ENCODE measurements at regions not wholly inside any gene's neighbourhood (a gene's known extent, or its start where the extent isn't known, plus 50 kb on each side); places are given as distances from the start of the nearest gene placed in this dataset.

- Histone ChIP-seq H3K4me3 (ENCODE audit: low read length) (no peak overlapping the region), H3K27ac (ENCODE audit: low read length) (no peak overlapping the region), H3K27me3 (ENCODE audit: control insufficient read depth, insufficient read depth, low read length) (peaks cover 6% of the 10 kb centered on the region), H3K36me3 (ENCODE audit: control insufficient read depth, insufficient read depth, low read length) (no peaks in the 10 kb centered on the region), H3K9me3 (replicated peaks; ENCODE audit: control insufficient read depth, low read depth, low read length) (peaks cover 3% of the 10 kb centered on the region), H3K4me1 (ENCODE audit: control insufficient read depth, insufficient read depth, low read length) (no peaks in the 10 kb centered on the region)
- DNase-seq = no peak
- 37% methylated on average over 5 of the region's 8 CpGs for WGBS (ENCODE audit: insufficient coverage)
Measured at GRCh38 chr1:5526385-5526750, 465.9 kb downstream of the NPHP4 start.

- 76% methylated on average over 27 of the region's 27 CpGs for WGBS (ENCODE audit: insufficient coverage)
Measured at GRCh38 chr1:5525597-5526384, 466.4 kb downstream of the NPHP4 start.

GRCh38 chr1:5522531-5523145 is 469.6 kb downstream of the NPHP4 start:
- H3K36me3 ChIP-seq (ENCODE audit: control insufficient read depth, insufficient read depth, low read length) = no peaks in the 10 kb centered on the region

More at GRCh38 chr1:5525597-5526384, 466.4 kb downstream of the NPHP4 start:
- DNase-seq = no peak
- no peaks in the 10 kb centered on the region for H3K36me3 ChIP-seq (ENCODE audit: control insufficient read depth, insufficient read depth, low read length)
- peaks cover 6% of the 10 kb centered on the region for H3K27me3 ChIP-seq (ENCODE audit: control insufficient read depth, insufficient read depth, low read length)
- peaks cover 3% of the 10 kb centered on the region for H3K9me3 ChIP-seq (replicated peaks; ENCODE audit: control insufficient read depth, low read depth, low read length)
- H3K4me3 ChIP-seq (ENCODE audit: low read length) = no peak overlapping the region
- H3K4me1 ChIP-seq (ENCODE audit: control insufficient read depth, insufficient read depth, low read length) = no peaks in the 10 kb centered on the region
- H3K27ac ChIP-seq (ENCODE audit: low read length) = no peak overlapping the region

GRCh38 chr1:5519366-5520135 is 472.7 kb downstream of the NPHP4 start:
- WGBS (ENCODE audit: insufficient coverage) = 61% methylated on average over 9 of the region's 10 CpGs
- Histone ChIP-seq H3K4me1 (ENCODE audit: control insufficient read depth, insufficient read depth, low read length) (no peaks in the 10 kb centered on the region), H3K36me3 (ENCODE audit: control insufficient read depth, insufficient read depth, low read length) (no peaks in the 10 kb centered on the region), H3K4me3 (ENCODE audit: low read length) (no peak overlapping the region), H3K9me3 (replicated peaks; ENCODE audit: control insufficient read depth, low read depth, low read length) (no peaks in the 10 kb centered on the region), H3K27me3 (ENCODE audit: control insufficient read depth, insufficient read depth, low read length) (peaks cover 5% of the 10 kb centered on the region), H3K27ac (ENCODE audit: low read length) (no peak overlapping the region)
- DNase-seq = no peak

More at GRCh38 chr1:5522531-5523145, 469.6 kb downstream of the NPHP4 start:
- H3K9me3 ChIP-seq (replicated peaks; ENCODE audit: control insufficient read depth, low read depth, low read length) = no peaks in the 10 kb centered on the region
- no peak overlapping the region for H3K27ac ChIP-seq (ENCODE audit: low read length)
- peaks cover 2% of the 10 kb centered on the region for H3K27me3 ChIP-seq (ENCODE audit: control insufficient read depth, insufficient read depth, low read length)
- H3K4me1 ChIP-seq (ENCODE audit: control insufficient read depth, insufficient read depth, low read length) = no peaks in the 10 kb centered on the region
- no peak overlapping the region for H3K4me3 ChIP-seq (ENCODE audit: low read length)
- 34% methylated on average over 14 of the region's 14 CpGs for WGBS (ENCODE audit: insufficient coverage)
- no peak for DNase-seq

- H3K36me3 ChIP-seq (ENCODE audit: control insufficient read depth, insufficient read depth, low read length) = no peaks in the 10 kb centered on the region
- peaks cover 2% of the 10 kb centered on the region for H3K27me3 ChIP-seq (ENCODE audit: control insufficient read depth, insufficient read depth, low read length)
- WGBS (ENCODE audit: insufficient coverage) = 86% methylated on average over 7 of the region's 10 CpGs
- H3K4me3 ChIP-seq (ENCODE audit: low read length) = no peak overlapping the region
- no peaks in the 10 kb centered on the region for H3K9me3 ChIP-seq (replicated peaks; ENCODE audit: control insufficient read depth, low read depth, low read length)
- H3K4me1 ChIP-seq (ENCODE audit: control insufficient read depth, insufficient read depth, low read length) = no peaks in the 10 kb centered on the region
- H3K27ac ChIP-seq (ENCODE audit: low read length) = no peak overlapping the region
- DNase-seq = no peak
Measured at GRCh38 chr1:5516756-5517155, 475.5 kb downstream of the NPHP4 start.

- WGBS (ENCODE audit: insufficient coverage) = 66% methylated on average over 6 of the region's 6 CpGs
- no peak for DNase-seq
Measured at GRCh38 chr1:5515501-5515900, 476.7 kb downstream of the NPHP4 start.

GRCh38 chr1:5514527-5515183 is 477.6 kb downstream of the NPHP4 start:
- Histone ChIP-seq H3K36me3 (ENCODE audit: control insufficient read depth, insufficient read depth, low read length) (no peaks in the 10 kb centered on the region), H3K4me3 (ENCODE audit: low read length) (no peak overlapping the region), H3K9me3 (replicated peaks; ENCODE audit: control insufficient read depth, low read depth, low read length) (no peaks in the 10 kb centered on the region), H3K4me1 (ENCODE audit: control insufficient read depth, insufficient read depth, low read length) (peaks cover 11% of the 10 kb centered on the region), H3K27ac (ENCODE audit: low read length) (no peak overlapping the region), H3K27me3 (ENCODE audit: control insufficient read depth, insufficient read depth, low read length) (peaks cover 2% of the 10 kb centered on the region)
- WGBS (ENCODE audit: insufficient coverage) = 14% methylated on average over 6 of the region's 13 CpGs
- DNase-seq = peak; percentile 56

More at GRCh38 chr1:5515501-5515900, 476.7 kb downstream of the NPHP4 start:
- Histone ChIP-seq H3K4me3 (ENCODE audit: low read length) (no peak overlapping the region), H3K27me3 (ENCODE audit: control insufficient read depth, insufficient read depth, low read length) (peaks cover 2% of the 10 kb centered on the region), H3K36me3 (ENCODE audit: control insufficient read depth, insufficient read depth, low read length) (no peaks in the 10 kb centered on the region), H3K4me1 (ENCODE audit: control insufficient read depth, insufficient read depth, low read length) (peaks cover 7% of the 10 kb centered on the region), H3K9me3 (replicated peaks; ENCODE audit: control insufficient read depth, low read depth, low read length) (no peaks in the 10 kb centered on the region), H3K27ac (ENCODE audit: low read length) (no peak overlapping the region)

- peak; percentile 27 for DNase-seq
- H3K4me3 ChIP-seq (ENCODE audit: low read length) = no peak overlapping the region
- H3K9me3 ChIP-seq (replicated peaks; ENCODE audit: control insufficient read depth, low read depth, low read length) = no peaks in the 10 kb centered on the region
- no peaks in the 10 kb centered on the region for H3K36me3 ChIP-seq (ENCODE audit: control insufficient read depth, insufficient read depth, low read length)
- H3K4me1 ChIP-seq (ENCODE audit: control insufficient read depth, insufficient read depth, low read length) = peaks cover 11% of the 10 kb centered on the region
- H3K27me3 ChIP-seq (ENCODE audit: control insufficient read depth, insufficient read depth, low read length) = peaks cover 2% of the 10 kb centered on the region
- H3K27ac ChIP-seq (ENCODE audit: low read length) = no peak overlapping the region
- 52% methylated on average over 3 of the region's 7 CpGs for WGBS (ENCODE audit: insufficient coverage)
Measured at GRCh38 chr1:5513846-5514526, 478.2 kb downstream of the NPHP4 start.

- no peaks in the 10 kb centered on the region for H3K36me3 ChIP-seq (ENCODE audit: control insufficient read depth, insufficient read depth, low read length)
- peaks cover 2% of the 10 kb centered on the region for H3K27me3 ChIP-seq (ENCODE audit: control insufficient read depth, insufficient read depth, low read length)
- WGBS (ENCODE audit: insufficient coverage) = 94% methylated on average over 9 of the region's 9 CpGs
- no peak overlapping the region for H3K4me3 ChIP-seq (ENCODE audit: low read length)
- no peak for DNase-seq
- no peaks in the 10 kb centered on the region for H3K9me3 ChIP-seq (replicated peaks; ENCODE audit: control insufficient read depth, low read depth, low read length)
- H3K4me1 ChIP-seq (ENCODE audit: control insufficient read depth, insufficient read depth, low read length) = peaks cover 11% of the 10 kb centered on the region
- no peak overlapping the region for H3K27ac ChIP-seq (ENCODE audit: low read length)
Measured at GRCh38 chr1:5513179-5513578, 479.0 kb downstream of the NPHP4 start.
